GM23338 (cell line): ENCODE measurements at regions not wholly inside any gene's neighbourhood (a gene's known extent, or its start where the extent isn't known, plus 50 kb on each side); places are given as distances from the start of the nearest gene placed in this dataset.

Experiments
- ATAC-seq: fragments of 200-7000 bp; cut with Tn5 transposase; 3 replicates; pipeline ENCODE4 v1.9.1; 2020
- DNase-seq: peaks from one replicate; pipeline ENCODE4 v3.0.0-alpha.2; 2015; ENCODE audit warnings: low spot score
- H2AFZ ChIP-seq: fragments of 200-600 bp; sonication (generic); 2 replicates; pipeline ENCODE4 v1.8.0; 2016; ENCODE audit warnings: antibody characterized with exemption, mild to moderate bottlenecking, moderate library complexity
- H3F3A ChIP-seq: fragments of 200-600 bp; sonication (generic); replicated peaks from 2 replicates; pipeline ENCODE4 v1.8.0; 2017; ENCODE audit warnings: antibody characterized with exemption, mixed run types, low read depth
- H3K27ac ChIP-seq: fragments of 200-600 bp; sonication (generic); 2 replicates; pipeline ENCODE4 v1.6.1; 2016; ENCODE audit warnings: low read depth
- H3K27me3 ChIP-seq: fragments of 200-600 bp; sonication (generic); 2 replicates; pipeline ENCODE4 v1.8.0; 2016; ENCODE audit warnings: mild to moderate bottlenecking, mixed run types, moderate library complexity; ENCODE audit not compliant: insufficient read depth
- H3K36me3 ChIP-seq: fragments of 200-600 bp; sonication (generic); 2 replicates; pipeline ENCODE4 v1.8.0; 2016; ENCODE audit warnings: mild to moderate bottlenecking; ENCODE audit not compliant: insufficient read depth
- H3K4me1 ChIP-seq: fragments of 200-600 bp; sonication (generic); 2 replicates; pipeline ENCODE4 v1.8.0; 2016; ENCODE audit warnings: mild to moderate bottlenecking, moderate library complexity; ENCODE audit not compliant: insufficient read depth
- H3K4me2 ChIP-seq: fragments of 200-600 bp; sonication (generic); 2 replicates; pipeline ENCODE4 v1.7.1; 2017; ENCODE audit warnings: mixed run types
- H3K4me3 ChIP-seq: fragments of 200-600 bp; sonication (generic); 2 replicates; pipeline ENCODE4 v1.6.1; 2016; ENCODE audit warnings: mixed run types
- H3K79me2 ChIP-seq: fragments of 200-600 bp; sonication (generic); replicated peaks from 2 replicates; pipeline ENCODE4 v1.8.0; 2017; ENCODE audit warnings: mild to moderate bottlenecking; ENCODE audit not compliant: insufficient read depth
- H3K9me2 ChIP-seq: fragments of 200-600 bp; sonication (generic); 2 replicates; pipeline ENCODE4 v1.8.0; 2017; ENCODE audit not compliant: insufficient read depth
- H4K20me1 ChIP-seq: fragments of 200-600 bp; sonication (generic); replicated peaks from 2 replicates; pipeline ENCODE4 v1.8.0; 2017; ENCODE audit warnings: mild to moderate bottlenecking; ENCODE audit not compliant: insufficient read depth
- H3K27ac Mint-ChIP-seq: 2 replicates; pipeline ENCODE4 v1.8.0; 2020; ENCODE audit warnings: inconsistent platforms, mild to moderate bottlenecking, moderate library complexity, mixed read lengths
- H3K27me3 Mint-ChIP-seq: 3 replicates; pipeline ENCODE4 v1.8.0; 2022; ENCODE audit warnings: low read depth, mild to moderate bottlenecking, moderate library complexity, mixed read lengths, inconsistent platforms; ENCODE audit not compliant: insufficient read depth, poor library complexity
- H3K36me3 Mint-ChIP-seq: 3 replicates; pipeline ENCODE4 v1.8.0; 2021; ENCODE audit warnings: low read depth, mild to moderate bottlenecking, inconsistent platforms, moderate library complexity, mixed read lengths
- H3K4me1 Mint-ChIP-seq: 3 replicates; pipeline ENCODE4 v1.8.0; 2020; ENCODE audit warnings: mild to moderate bottlenecking, inconsistent platforms, mixed read lengths
- H3K4me3 Mint-ChIP-seq: 3 replicates; pipeline ENCODE4 v1.8.0; 2021; ENCODE audit warnings: moderate library complexity, mild to moderate bottlenecking, inconsistent platforms, mixed read lengths
- H3K9me3 Mint-ChIP-seq: 3 replicates; pipeline ENCODE4 v1.8.0; 2020; ENCODE audit warnings: moderate library complexity, mild to moderate bottlenecking, inconsistent platforms, mixed read lengths
- CTCF ChIP-seq, 2 experiments: fragments of 200-600 bp in 1 of 2; sonication (generic) in 1 of 2; conservative IDR thresholded peaks; 2 replicates each; pipeline versions ENCODE4 v1.5.1 to v1.6.1; 2016 to 2017; ENCODE audit warnings: antibody characterized with exemption in 2 of 2, low read depth in 2 of 2, mild to moderate bottlenecking in 2 of 2, moderate library complexity in 1 of 2
- ETS1 ChIP-seq: IDR thresholded peaks from 2 replicates; pipeline ENCODE4 v1.6.1; 2016; ENCODE audit warnings: antibody characterized with exemption
- EZH2 ChIP-seq: fragments of 200-600 bp; sonication (generic); IDR thresholded peaks from one replicate; pipeline ENCODE4 v1.8.0; 2017; ENCODE audit warnings: antibody characterized with exemption, mild to moderate bottlenecking, low read depth; ENCODE audit not compliant: unreplicated experiment
- NANOG ChIP-seq: IDR thresholded peaks from 2 replicates; pipeline ENCODE4 v1.6.1; 2016; ENCODE audit warnings: antibody characterized with exemption, borderline replicate concordance
- REST ChIP-seq: IDR thresholded peaks from one replicate; pipeline ENCODE4 v1.6.1; 2018; ENCODE audit warnings: antibody characterized with exemption; ENCODE audit not compliant: unreplicated experiment
- STAT1 ChIP-seq: IDR thresholded peaks from one replicate; pipeline ENCODE4 v1.6.1; 2016; ENCODE audit warnings: antibody characterized with exemption; ENCODE audit not compliant: unreplicated experiment

- no peak for TF ChIP-seq ETS1
- no peak for TF ChIP-seq NANOG
- TF ChIP-seq STAT1: no peak
- no peak for TF ChIP-seq CTCF (conservative IDR thresholded peaks at IDR 0.05; ENCODE audit: low read depth in 2 of 2)
These were observed 144.7 kb downstream of the DCK start (continued) for GRCh38 chr4:71138007-71138615.

GRCh38 chr4:71140563-71140962 lies 147.1 kb downstream of the DCK start:
- Mint-ChIP-seq H3K4me3 (no peak overlapping the region), H3K27ac (no peak overlapping the region), H3K9me3 (no peaks in the 10 kb centered on the region; the same call in 2 of the 3 replicates), H3K36me3 (no peaks in the 10 kb centered on the region), H3K4me1 (no peaks in the 10 kb centered on the region), H3K27me3 (peaks cover 5% of the 10 kb centered on the region)
- no peaks in the 10 kb centered on the region for H3K4me1 ChIP-seq
- H2AFZ ChIP-seq: no peak overlapping the region
- H3K36me3 ChIP-seq: no peaks in the 10 kb centered on the region
- no peak for ATAC-seq
- DNase-seq: no peak
- no peaks in the 10 kb centered on the region for H4K20me1 ChIP-seq
- no peak overlapping the region for H3K4me3 ChIP-seq
- no peaks in the 10 kb centered on the region for H3K79me2 ChIP-seq
- TF ChIP-seq ETS1: no peak
- H3K4me2 ChIP-seq: no peak overlapping the region
- no peaks in the 10 kb centered on the region for H3K27me3 ChIP-seq
- no peaks in the 10 kb centered on the region for H3K9me2 ChIP-seq
- H3K27ac ChIP-seq: no peak overlapping the region
- no peaks in the 10 kb centered on the region for H3F3A ChIP-seq

GRCh38 chr4:71141125-71141524 lies 147.7 kb downstream of the DCK start:
- no peaks in the 10 kb centered on the region for H3K36me3 Mint-ChIP-seq
- H3K4me3 Mint-ChIP-seq: no peak overlapping the region
- Histone ChIP-seq H3K4me3 (no peak overlapping the region), H3K79me2 (no peaks in the 10 kb centered on the region), H3K9me2 (no peaks in the 10 kb centered on the region), H3K27me3 (no peaks in the 10 kb centered on the region), H3K4me1 (no peaks in the 10 kb centered on the region), H2AFZ (peak overlapping the region; percentile 16; the same call in 1 of the 2 replicates), H3K27ac (no peak overlapping the region), H3K4me2 (no peak overlapping the region), H3F3A (no peaks in the 10 kb centered on the region), H3K36me3 (no peaks in the 10 kb centered on the region), H4K20me1 (no peaks in the 10 kb centered on the region)
- DNase-seq: no peak
- H3K27me3 Mint-ChIP-seq: peaks cover 5% of the 10 kb centered on the region
- no peaks in the 10 kb centered on the region for H3K4me1 Mint-ChIP-seq
- no peak for TF ChIP-seq EZH2
- no peak for TF ChIP-seq REST
- no peak for TF ChIP-seq ETS1
- no peak for TF ChIP-seq CTCF (conservative IDR thresholded peaks at IDR 0.05; ENCODE audit: low read depth in 2 of 2)
- ATAC-seq: no peak
- no peak overlapping the region for H3K27ac Mint-ChIP-seq
- no peaks in the 10 kb centered on the region; the same call in 2 of the 3 replicates for H3K9me3 Mint-ChIP-seq
